Ovary (tissue), 7 donors: ENCODE measurements at regions not wholly inside any gene's neighbourhood (a gene's known extent, or its start where the extent isn't known, plus 50 kb on each side); places are given as distances from the start of the nearest gene placed in this dataset.

ENCODE experiments used
- DNase-seq, 5 donors: peaks; one replicate each; pipeline ENCODE4 v3.0.0-alpha.2; 2019 to 2020
- H3K27ac ChIP-seq, 2 donors: fragments of 200-600 bp; one replicate each; pipeline versions ENCODE4 v1.5.1 to v1.8.0; 2019 to 2022
- H3K27me3 ChIP-seq: fragments of 200-600 bp; one replicate; pipeline ENCODE4 v1.8.0; 2022
- H3K36me3 ChIP-seq: fragments of 200-600 bp; sonication (generic); one replicate; pipeline ENCODE4 v1.5.1; 2019
- H3K4me1 ChIP-seq: one replicate; pipeline ENCODE4 v1.8.1; 2013; ENCODE audit warnings: mild to moderate bottlenecking, moderate library complexity; ENCODE audit not compliant: insufficient read depth
- H3K4me3 ChIP-seq: fragments of 200-600 bp; sonication (generic); one replicate; pipeline ENCODE4 v1.5.1; 2017
- H3K9me3 ChIP-seq, 2 donors: fragments of 200-600 bp in 1 of 2; sonication (generic) in 1 of 2; one replicate each; pipeline versions ENCODE4 v1.5.1 to v1.8.1; 2013 to 2019; ENCODE audit warnings: mild to moderate bottlenecking in 1 of 2, moderate library complexity in 1 of 2
- CTCF ChIP-seq, 3 donors: fragments of 450-650 bp in 2 of 3; fragments of 200-600 bp in 1 of 3; IDR thresholded peaks; one replicate each; pipeline versions ENCODE4 v1.5.1 to v1.8.0; 2016 to 2022; ENCODE audit warnings: antibody characterized with exemption in 3 of 3, mild to moderate bottlenecking in 1 of 3
- EP300 ChIP-seq: sonication (generic); formaldehyde crosslinking; IDR thresholded peaks from one replicate; pipeline ENCODE4 v1.6.1; 2017; ENCODE audit warnings: antibody characterized with exemption
- POLR2A ChIP-seq: fragments of 450-650 bp; IDR thresholded peaks from one replicate; pipeline ENCODE4 v1.6.1; 2017; ENCODE audit warnings: antibody characterized with exemption, mild to moderate bottlenecking, moderate library complexity
- WGBS, 3 donors: extraction: QIAGEN DNeasy Blood & Tissue Kit in 1 of 3; methylation state at CpG; one replicate each; pipeline versions ENCODE4 v1.1.5 to v1.1.7; 2013 to 2017; 5-methylcytosine and 5-hydroxymethylcytosine counted together
- intact Hi-C, 4 donors: fragments of 100-400 bp; cut with DNase I; formaldehyde crosslinking; loops; one replicate each; pipeline versions ENCODE4 v1.11.0 to v1.15.1; 2022 to 2023
- donor health status: DM: no; HTN: no; CAD: no; lungs with moderate emphysema.
- donor health status: DM: no; HTN: no; CAD: no.
- donor health status: Bipolar disorder and iron deficiency.
- donor health status: DM: no; HTN: no; CAD: no.
- donor health status: DM: yes; HTN: yes; CAD: no.

DNA sequence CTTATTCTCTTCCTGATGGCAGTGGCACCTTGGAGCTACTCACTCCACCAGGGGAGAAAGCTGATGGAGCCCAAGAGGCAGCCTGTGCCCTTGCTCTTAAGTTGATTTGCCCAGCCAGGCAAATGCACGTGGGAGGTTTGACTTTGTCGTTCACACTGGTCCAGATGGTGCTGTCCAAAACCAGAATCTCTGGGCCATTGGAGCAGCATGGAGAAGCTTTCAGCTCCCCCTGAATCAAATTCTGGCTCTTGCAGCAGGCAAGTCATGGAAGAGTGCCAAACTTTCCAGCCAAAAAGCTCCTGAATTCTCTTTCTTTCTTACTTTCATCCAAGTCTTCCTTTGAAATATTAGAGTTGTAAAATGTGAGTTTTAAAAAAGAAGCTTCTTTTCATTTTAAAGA, 970.4 kb downstream of the RPA4 start:
- intact Hi-C loops = no loop called here
- Histone ChIP-seq H3K4me1 (no peaks in the 10 kb centered on the region), H3K36me3 (no peaks in the 10 kb centered on the region), H3K27ac (no peak overlapping the region), H3K27me3 (no peaks in the 10 kb centered on the region), H3K9me3 (no peaks in the 10 kb centered on the region), H3K4me3 (no peak overlapping the region)
- no peak for DNase-seq
- 27 to 43% (median 38%) methylated on average over 2 of the region's 2 CpGs for WGBS, 3 donors
- TF ChIP-seq POLR2A (no peak), EP300 (no peak), CTCF (IDR thresholded peaks at IDR 0.05) (no peak)

DNA sequence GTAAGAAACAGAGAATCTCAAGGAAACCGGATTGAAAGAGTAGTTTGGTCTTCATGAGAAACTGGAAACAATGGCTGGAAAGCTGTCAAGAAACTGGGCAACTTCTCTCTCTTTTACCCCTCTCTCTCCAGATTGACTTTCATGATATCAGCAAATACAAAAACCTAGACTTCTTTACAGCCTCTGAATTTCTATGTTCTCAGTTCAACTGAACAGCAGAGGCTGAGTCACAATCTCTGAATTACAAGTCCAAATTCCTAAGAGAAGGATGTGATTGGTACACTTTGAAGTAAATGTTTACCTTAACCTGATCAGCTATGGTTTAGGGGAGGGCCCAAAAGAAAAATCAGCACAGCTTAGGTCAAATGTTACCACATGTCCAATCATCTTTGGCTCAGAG, 974.9 kb downstream of the RPA4 start:
- Histone ChIP-seq H3K4me3 (no peak overlapping the region), H3K27me3 (no peaks in the 10 kb centered on the region), H3K27ac (no peak overlapping the region), H3K36me3 (no peaks in the 10 kb centered on the region), H3K4me1 (no peaks in the 10 kb centered on the region), H3K9me3 (no peaks in the 10 kb centered on the region)
- intact Hi-C loops = no loop called here
- no peak for DNase-seq
- 63 to 77% (median 67%) methylated on average over 1 of the region's 1 CpG for WGBS, 3 donors
- TF ChIP-seq POLR2A (no peak), CTCF (IDR thresholded peaks at IDR 0.05) (no peak), EP300 (no peak)

GRCh38 chrX:97860226-97860625, 976.5 kb downstream of the RPA4 start:
- 78 to 89% (median 82%) methylated on average over 1 of the region's 1 CpG for WGBS, 3 donors
- Histone ChIP-seq H3K27ac (no peak overlapping the region), H3K9me3 (no peaks in the 10 kb centered on the region), H3K27me3 (no peaks in the 10 kb centered on the region), H3K4me3 (no peak overlapping the region), H3K4me1 (no peaks in the 10 kb centered on the region), H3K36me3 (no peaks in the 10 kb centered on the region)
- TF ChIP-seq POLR2A (no peak), EP300 (no peak), CTCF (IDR thresholded peaks at IDR 0.05) (no peak)
- no peak for DNase-seq
- intact Hi-C loops = no loop called here

- H3K4me3 ChIP-seq = no peak overlapping the region
- intact Hi-C loops = no loop called here
- no peaks in the 10 kb centered on the region for H3K4me1 ChIP-seq
- H3K9me3 ChIP-seq = no peaks in the 10 kb centered on the region
- TF ChIP-seq POLR2A = no peak
- no peak for TF ChIP-seq EP300
- TF ChIP-seq CTCF (IDR thresholded peaks at IDR 0.05) = no peak
- H3K36me3 ChIP-seq = no peaks in the 10 kb centered on the region
- H3K27me3 ChIP-seq = no peaks in the 10 kb centered on the region
- H3K27ac ChIP-seq = no peak overlapping the region
- 65 to 71% (median 69%) methylated on average over 3 of the region's 3 CpGs for WGBS, 3 donors
- DNase-seq = no peak
These were observed 979.6 kb downstream of the RPA4 start for GRCh38 chrX:97863261-97863660.

DNA sequence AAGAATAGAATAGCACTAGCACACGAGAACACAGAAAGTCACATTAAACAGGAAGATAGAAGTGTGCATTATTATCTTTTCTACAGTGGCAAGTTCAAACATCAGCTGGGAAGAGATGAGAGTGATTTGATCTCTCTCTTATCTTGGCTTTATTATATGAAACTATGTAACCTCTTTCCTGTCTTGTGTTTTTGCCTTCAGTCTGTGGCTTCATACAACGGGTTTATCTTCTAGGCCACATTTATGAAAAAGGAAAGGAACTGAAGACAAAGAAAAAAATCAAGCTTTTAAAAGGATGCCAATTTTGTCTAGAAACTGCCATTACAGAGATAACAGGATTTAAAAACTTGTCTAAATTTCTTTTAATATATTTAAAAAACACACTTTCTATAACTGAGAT, 983.6 kb downstream of the RPA4 start:
- Histone ChIP-seq H3K27me3 (no peaks in the 10 kb centered on the region), H3K4me3 (no peak overlapping the region), H3K9me3 (no peaks in the 10 kb centered on the region), H3K36me3 (no peaks in the 10 kb centered on the region), H3K4me1 (no peaks in the 10 kb centered on the region), H3K27ac (no peak overlapping the region)
- intact Hi-C loops = no loop called here
- TF ChIP-seq CTCF (IDR thresholded peaks at IDR 0.05) (no peak), EP300 (no peak)
- WGBS, 3 donors = 47 to 65% (median 57%) methylated on average over 2 of the region's 2 CpGs
- DNase-seq = no peak
